OCI-M1 (cell line): ENCODE measurements at regions not wholly inside any gene's neighbourhood (a gene's known extent, or its start where the extent isn't known, plus 50 kb on each side); places are given as distances from the start of the nearest gene placed in this dataset.

Source experiments
- DNase-seq: peaks from one replicate; lab custom pipeline; 2025; lab: John Stamatoyannopoulos, UW

DNA sequence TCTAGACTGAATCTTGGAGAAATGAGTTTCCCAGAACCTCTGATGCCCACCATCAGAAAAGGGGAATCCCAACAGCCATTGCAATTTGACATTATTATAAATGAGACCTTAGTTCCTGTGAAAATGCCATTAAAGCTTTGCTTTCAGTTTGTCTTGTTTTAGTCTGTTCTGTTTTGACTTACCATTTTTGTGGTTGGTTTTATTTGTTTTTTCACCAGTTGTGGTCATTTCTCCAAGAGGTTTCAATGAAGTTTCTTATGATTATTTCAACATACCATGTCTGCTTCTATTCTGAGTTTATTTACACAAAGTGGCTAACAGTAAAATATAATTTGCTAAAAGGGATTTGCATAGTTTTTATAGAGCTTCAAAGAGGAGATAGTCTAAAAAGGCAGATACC is 175.0 kb upstream of the MCTP2 start:
- no peak for DNase-seq

DNA sequence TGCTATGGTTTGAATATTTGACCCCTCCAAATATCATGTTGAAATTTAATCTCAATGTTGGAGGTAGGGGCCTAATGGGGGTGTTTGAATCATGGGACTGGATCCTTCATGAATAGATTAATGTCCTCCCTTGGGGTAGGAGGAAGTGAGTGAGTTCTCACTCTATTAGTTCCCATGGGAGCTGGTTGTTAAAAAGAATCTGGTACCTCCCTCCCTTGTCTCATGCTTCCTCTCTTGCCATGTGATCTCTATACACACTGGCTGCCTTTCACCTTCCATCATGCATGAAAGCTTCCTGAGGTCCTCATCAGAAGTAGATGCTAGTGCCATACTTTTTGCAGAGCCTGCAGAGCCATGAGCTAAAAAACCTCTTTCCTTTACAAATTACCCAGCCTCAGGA is 177.7 kb upstream of the MCTP2 start:
- DNase-seq, result no peak

DNA sequence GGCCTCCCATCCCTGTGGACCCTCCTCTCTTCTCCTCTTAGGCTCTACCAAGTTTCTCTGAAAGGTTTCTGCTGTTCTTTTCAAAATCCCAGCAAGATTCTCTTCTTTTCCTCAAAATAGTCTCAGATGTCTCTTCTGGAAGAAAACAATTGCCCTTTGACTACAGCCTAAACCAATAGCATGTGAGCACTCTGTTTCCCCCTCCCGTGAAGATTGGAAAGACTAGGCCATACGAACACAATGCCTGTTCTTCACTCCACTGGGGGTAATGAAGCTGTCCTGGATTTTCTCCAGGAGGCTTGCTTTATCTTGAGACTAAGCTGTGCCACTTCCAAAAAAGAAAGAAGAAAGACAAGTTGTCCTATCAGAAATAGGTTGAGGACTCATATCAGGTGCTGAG is 178.7 kb upstream of the MCTP2 start:
- no peak for DNase-seq

DNA sequence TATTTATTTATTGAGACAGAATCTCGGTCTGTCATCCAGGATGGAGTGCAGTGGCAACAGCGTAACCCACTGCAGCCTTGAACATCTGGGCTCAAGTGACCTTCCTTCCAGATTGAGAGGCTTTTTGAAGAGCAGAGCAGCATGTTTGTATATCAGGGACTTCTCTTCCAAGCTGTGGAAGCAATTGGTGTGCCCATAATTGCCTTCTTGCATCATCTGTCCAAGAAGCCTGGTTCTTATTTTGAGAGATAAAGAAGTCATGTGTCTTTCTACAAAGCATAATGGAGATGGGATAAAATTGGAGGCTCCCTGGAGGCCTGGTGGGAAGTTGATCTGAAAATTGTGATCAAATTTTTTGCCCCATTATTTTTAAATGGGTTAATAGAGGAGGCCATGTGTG is 183.8 kb upstream of the MCTP2 start:
- no peak for DNase-seq

DNA sequence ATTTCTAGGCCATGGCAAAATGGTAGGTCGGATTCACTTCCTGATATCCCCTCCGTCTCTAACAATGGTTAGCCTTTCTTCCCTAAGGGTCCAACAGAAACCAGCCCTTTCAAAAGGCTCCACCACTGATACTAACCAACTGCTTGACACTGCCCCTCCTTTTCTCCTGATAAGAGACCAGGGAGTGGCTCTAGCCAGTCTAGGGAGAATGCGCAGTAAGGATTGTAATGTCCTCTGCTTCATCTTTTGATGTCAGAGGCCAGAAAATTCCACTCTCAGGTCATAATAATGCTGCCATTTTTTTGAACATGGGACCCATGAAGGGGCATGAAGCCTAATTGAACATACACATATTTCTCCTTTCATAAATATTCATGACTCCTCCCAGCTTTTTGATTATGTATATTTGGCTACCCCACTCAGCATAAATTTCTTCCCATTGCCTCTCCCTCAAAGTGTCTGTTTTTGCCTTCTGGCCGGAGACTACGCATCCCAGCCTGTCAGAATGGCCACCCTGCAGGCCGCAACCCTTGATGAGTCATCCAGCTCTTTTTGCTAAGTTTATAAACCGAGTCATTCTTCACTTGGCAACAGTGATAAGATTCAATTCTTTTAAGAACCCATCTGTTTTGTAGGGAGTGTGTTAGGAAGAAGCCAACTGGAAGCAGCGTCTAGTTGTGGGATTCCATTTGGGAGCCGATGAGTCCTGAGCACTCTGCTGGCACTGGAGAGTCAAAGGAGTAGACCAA is 189.0 kb upstream of the MCTP2 start:
- DNase-seq, result peak; percentile 1

DNA sequence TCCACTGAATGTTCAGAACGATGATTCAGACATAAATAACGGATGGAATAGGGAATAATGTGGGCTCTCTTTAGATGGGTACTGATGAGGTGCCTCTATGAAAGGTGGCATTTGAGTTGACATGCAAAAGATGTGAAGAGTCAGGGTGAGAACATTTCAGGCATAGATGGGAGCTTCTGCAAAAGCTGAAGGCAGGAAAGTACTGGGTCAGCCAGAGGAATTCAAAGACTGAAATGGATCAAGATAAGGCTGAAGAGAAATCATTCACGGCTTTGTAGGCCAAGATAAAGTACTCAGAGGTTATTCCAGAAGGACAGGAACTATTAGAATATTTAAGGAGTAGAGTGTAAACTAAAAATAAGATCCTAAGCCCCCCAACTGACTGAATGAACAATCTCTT is 189.6 kb upstream of the MCTP2 start:
- no peak for DNase-seq

DNA sequence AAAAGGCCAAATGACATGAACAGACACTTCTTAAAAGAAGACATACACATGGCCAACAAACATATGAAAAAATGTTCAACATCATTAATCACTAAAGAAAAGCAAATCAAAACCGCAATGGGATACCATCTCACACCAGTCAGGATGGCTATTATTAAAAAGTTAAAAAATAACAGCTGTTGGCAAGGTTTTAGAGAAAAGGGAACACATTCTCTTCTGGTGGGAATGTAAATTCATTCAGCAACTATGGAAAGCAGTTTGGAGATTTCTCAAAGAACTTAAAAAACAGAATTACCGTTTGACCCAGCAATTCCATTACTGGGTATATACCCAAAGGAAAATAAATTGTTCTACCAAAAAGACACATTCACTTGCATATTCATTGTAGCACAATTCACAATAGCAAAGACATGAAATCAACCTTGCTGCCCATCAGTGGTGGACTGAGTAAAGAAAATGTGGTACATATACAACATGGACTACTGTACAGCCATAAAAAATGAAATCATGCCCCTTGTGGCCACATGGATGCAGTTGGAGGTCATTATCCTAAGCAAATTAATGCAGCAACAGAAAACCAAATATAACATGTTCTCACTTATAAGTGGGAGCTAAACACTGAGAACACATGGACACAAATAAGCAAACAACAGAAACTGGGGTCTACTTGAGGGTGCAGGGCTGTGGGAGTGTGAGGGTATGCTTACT is 190.7 kb upstream of the MCTP2 start:
- no peak for DNase-seq

DNA sequence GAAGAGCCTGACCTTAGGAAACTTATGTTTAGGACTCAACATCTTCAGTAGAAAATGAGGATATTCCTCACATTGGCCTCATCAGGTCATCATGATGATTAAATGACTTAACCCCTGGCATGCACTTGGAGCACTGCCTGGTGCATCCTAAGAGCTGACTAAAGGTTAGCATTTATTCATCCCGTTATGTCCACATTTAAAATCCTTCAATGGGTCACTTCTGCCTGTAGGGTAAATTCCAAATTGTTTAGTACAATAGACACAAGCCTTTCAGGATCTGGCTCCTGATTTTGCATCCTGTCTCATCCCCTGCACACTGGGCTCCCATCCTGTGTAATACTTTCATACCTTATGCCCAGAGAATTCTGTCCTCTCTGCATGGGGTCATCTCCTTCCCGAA is 195.2 kb upstream of the MCTP2 start:
- no peak for DNase-seq

DNA sequence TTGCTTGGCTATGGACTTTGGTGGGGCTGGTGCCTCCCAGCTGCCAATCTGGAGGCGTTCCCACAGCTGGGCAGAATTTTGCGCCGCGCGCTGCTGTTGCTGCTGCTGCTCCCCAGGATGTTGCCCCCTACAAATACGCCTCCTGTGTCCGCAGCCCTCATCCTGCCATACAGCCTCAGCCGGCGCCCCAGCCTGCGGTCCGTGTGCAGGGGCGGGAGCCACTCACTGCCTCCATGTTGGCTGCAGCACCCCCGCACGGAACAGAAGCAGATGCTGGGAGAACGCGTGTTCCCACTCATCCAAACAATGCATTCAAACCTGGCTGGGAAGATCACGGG is 197.7 kb upstream of the MCTP2 start:
- DNase-seq, result no peak

DNA sequence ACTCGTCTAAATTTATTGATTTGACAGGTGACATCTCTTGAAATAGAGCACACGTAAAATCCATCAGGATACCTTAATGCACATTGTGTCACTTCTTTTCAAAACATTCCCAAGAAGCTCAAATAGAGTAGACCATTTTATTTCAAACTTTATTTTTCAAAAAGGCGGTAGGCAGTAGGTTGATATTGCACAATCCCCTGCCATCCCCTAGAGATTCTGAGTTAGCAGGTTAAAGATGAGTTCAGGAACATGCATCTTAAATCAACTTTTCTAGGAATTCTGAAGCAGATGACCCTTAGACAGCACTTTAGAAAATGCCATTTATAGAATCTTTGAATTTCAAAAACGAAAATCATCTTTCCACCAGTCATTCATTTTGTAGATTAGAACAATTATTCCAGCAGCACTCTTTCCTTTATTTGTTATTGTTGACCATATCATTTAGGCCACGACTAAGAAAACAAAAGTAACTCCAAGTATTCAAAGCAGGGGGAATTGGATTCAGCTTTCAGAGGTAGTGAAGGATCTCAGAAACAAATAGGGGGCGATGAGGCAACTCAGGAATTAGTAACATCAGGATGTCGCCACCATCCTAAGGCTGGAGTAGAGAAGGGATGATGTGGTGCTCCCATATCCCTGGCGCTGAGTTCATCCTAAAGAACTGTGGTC is 198.2 kb upstream of the MCTP2 start:
- DNase-seq, result no peak

DNA sequence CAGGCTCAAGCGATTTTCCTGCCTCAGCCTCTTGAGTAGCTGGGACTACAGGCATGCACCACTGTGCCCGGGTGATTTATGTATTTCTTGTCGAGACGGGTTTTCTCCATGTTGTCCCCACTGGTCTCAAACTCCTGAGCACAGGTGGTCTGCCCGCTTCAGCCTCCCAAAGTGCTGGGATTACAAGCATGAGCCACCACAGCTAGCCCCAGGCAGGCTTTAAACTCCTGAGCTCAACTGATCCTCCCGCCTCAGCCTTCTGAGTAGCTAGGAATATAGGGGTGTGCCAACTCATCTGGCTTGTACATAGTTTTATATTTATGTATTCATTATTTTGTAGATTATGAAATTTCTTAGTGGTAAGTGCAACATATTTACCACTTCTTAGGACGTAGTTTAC is 198.8 kb upstream of the MCTP2 start:
- DNase-seq, result no peak

DNA sequence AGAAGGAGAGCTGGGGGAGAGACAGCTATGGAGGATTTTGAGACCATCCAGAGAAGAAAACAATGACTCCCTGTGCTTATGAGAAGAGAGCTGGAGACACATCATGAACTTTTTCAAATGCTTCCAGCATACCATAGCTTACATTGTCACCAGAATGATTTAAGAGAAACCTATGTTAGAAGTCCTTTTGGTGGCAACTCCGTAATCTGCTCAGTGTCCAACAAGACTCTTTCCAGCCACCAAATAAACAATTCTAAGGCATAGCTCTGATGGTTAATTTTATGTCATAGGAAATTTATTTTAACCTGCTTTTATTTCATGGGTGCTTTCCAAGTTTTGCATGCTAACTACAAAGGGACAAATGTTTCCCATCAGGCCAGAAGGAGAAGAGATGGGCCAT is 200.3 kb upstream of the MCTP2 start:
- DNase-seq, result no peak

DNA sequence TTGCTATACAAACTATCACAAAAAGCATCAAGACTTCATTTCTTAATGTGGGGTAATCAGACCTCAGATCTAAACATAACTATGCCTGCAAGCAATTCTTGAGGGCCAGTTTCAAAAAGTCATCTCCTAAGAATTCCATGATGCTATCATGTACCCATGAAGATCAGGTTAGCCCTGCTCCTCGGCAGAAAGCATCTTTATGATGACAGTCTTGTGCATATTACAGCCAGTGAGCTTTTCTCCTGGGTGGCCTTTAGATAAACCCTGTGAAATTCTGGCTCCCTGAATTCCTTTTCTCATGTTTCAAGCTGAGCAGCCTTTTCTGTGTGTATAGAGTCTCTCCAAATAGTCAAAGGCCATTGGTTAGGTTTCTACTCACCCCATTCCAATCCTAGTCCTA is 201.9 kb upstream of the MCTP2 start:
- DNase-seq, result no peak

DNA sequence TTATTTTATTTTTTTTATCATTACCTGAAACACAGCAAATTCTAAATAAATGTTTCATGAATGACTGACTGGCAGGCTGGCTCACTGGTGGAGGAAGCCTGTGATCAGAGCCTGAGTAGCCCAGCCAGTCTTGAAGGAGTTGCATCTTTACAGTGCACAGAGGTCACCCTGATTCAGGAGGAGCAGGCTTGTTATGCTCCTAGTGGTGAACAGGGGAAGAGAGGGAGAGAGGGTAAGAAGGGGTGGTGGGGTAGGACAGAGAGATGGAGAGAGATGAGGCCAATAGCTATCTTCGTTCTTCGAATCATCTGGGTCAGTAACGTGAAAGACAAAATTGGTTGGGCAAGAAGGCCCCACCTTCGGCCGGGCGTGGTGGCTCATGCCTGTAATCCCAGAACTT is 202.6 kb upstream of the MCTP2 start:
- DNase-seq, result no peak

DNA sequence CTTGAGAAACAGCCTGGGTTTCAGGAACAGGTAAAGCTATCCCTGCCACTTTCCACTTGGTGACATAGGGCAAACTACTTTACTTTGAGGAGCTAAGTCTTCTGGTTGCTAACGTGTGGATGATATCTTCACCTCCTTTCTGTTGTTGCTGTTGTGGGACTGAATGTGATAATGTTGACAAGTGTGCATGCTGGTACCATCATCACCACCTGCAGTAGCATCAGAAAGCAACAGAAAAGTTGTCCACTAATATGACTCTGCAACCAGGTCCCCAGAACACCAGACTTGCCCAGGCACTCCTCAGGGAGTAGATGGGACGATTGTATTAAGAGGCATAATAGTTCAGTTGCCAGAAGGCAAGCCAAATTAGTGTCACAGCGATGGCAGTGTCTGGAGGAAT is 203.2 kb upstream of the MCTP2 start:
- no peak for DNase-seq

DNA sequence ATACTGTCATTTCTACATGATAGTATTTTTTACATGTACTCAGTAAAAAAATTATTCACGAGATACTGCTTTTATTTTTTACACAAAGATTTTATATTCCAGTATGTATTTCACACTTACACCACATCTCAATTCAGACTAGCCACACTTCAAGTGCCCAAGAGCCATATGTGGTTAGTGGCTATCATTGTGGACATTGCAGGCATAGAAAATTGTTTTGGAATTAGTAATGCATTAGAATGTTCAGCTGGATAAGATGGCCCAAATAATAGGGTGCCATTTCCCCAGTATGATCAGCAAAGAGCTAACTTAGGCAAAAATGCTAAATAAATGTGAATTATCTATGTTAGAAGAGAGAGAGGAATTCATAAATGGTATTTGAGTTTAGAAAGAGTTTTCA is 203.8 kb upstream of the MCTP2 start:
- no peak for DNase-seq

DNA sequence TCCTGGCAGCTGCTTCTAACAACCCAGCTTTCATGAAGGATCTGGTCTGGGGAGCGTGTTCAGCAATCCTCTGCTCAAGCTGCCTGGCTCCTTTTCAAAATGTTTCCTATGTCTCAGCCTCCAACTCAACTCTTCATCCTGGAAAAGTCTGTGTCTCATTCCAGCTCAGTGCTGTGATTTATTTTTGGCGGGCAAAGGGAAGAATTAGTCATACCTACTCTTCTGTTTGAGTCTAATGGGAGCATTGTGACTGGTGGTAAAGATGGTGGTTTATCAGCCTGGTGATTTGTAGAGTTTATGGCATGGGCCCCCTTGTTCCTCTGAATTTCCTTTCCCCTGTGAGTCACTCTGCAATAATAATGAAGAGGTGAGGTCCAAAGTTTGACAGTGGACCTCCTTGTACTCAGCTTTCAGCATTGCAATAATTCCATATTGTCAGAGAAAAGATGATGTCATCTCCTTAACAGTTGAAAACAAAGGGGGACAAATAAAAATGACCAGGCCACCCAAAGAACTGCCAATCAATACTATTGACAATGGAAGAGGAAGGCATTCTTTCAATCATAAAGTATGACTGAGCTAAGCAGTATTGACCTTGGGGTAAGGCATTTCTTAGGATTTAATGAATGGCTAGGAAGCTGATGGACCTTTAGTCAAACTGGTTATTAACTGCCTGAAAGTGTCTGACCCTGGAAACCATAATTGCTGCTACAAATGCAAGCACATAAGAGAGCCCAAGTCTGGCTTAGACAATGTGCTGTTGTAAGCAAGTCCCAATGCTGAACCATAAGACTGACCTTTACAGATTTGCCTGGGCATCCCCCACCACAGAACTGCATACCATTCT is 204.7 kb upstream of the MCTP2 start:
- no peak for DNase-seq

DNA sequence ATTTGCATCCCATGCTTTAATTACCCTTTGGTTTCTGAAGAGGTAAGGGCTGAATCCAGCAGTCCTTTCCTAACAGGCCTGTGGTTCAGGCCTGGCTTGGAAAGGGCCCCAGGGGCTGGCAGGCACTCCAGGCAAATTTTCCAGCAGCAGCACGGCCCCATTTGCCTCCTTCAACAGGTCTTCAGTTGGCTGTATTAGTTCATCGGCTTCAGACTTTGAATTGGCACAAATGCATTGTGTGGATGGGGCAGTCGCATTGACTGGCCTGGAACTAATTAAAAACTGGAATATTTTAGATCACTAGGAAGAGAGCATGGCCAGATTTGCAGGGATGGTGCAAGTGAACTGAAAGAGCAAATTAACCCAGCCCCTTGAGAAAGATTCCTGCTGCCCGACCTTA is 207.8 kb upstream of the MCTP2 start:
- DNase-seq, result no peak

DNA sequence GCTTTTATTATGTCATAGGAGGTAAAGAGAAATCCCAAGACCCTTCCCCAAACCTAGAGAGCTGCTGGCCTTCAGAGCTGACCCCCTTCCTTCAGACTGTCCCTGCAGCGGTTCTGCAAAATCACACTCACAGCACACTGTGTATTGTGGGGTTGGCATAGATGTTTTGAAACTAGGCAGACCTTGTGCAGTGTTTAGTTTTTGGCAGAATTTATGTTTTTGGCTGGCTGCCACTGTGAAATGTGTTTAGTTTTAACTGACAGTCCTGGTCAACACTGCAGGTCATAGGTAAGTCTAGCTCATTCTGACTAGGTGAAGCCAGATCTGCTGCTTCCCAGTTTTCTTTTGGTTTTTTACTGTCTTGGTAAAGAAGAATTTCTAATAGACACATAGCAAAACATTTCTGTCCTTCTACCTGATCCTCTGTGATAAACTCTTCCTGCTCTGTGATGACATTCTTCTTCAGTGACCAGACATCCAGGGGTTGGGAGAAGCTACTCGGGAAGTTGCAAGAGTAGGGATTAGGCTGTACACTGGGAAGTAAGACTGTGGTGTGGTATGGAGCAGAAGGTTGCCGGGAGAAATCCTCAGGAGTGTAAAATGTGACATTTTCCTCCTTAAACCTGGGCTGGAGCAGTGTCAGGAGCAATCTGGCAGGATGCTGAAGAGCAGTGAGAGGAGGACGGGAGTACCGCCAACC is 209.6 kb upstream of the MCTP2 start:
- DNase-seq, result no peak

DNA sequence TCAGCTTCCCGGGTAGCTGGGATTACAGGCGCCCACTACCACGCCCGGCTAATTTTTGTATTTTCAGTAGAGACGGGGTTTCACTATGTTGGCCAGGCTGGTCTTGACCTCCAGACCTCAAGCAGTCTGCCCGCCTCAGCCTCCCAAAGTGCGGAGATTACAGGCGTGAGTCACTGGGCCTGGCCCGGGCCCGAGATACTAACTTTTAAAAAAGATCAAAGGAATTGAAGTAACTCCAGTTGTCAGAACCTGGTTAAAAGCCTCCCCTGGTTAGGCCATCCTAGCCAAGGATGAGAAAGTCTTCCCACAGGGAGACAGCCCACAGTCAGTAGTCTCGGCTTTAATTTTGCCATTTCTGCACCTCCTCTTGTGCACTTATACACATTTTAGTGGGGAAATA is 212.3 kb upstream of the MCTP2 start:
- no peak for DNase-seq

DNA sequence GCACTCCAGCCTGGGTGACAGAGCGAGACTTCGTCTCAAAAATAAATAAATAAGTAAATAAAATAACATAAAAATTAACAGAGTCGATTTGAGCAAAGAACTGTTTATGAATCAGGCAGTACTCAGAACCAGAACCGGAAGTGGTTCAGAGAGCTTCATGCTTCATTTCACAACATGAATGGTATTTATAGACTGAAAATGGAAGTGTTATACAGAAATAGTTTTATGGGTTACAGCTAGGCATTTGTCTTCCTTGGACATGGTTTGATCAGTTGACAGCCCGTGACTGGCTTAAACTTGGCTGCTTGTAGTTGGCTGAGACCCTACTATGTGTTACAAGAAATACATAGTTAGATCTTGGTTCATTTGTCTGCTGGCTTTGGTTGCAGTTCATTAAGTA is 216.0 kb upstream of the MCTP2 start:
- no peak for DNase-seq
